KG1 (cell line): ENCODE measurements at regions not wholly inside any gene's neighbourhood (a gene's known extent, or its start where the extent isn't known, plus 50 kb on each side); places are given as distances from the start of the nearest gene placed in this dataset.

Experiments
- DNase-seq: peaks from one replicate; lab custom pipeline; 2025; lab: John Stamatoyannopoulos, UW

DNA sequence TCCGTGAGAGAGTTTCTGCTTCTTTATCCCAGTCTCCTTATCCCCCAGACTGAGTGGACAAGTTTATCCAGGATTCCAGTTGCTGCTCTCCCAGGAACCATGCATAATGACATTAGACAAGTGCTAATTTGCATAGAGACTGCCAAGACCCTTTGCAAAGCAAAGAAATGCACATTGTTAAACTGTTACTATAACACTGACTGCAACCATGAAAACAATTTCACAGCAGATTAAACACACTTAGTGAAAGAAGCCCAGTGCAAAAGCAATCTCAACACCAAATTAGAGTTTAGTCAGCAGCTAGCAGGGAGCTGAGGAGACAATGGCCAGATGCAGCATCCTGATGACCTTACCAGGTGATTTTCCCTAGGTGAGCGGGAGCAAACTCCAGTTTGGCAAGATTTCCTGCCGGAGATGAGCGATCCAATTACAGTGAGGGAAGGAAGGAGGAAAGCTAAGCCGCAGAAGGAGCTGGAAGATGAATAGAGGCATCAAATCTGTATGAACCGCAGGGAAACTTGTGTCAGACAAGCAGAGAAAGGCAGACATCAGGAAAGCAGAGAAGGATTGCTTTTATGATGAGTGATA, 273.8 kb upstream of the B3GAT1 start:
- DNase-seq = no peak

GRCh38 chr11:134684576-134684975, 272.5 kb upstream of the B3GAT1 start:
- DNase-seq = no peak

GRCh38 chr11:134683860-134684259, 271.8 kb upstream of the B3GAT1 start:
- no peak for DNase-seq

DNA sequence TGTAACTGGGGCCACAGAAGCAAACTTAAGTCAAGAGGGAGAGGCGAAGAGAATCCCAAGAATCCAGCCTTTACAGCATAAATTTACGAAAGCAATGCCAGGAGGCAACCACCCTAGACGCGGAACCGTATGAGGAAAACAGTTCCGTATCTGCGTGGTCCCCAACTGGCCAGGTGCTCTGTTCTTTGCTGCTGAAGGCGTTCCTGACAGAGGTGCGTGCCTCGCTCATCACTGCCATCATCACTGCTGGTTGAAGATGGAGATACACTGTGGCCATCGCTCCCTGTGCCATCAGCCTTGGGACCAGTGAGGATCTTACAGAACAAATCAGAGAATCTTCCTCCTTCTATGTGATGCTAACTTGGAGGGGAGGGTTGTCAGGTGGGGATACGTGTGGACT, 270.5 kb upstream of the B3GAT1 start:
- no peak for DNase-seq

DNA sequence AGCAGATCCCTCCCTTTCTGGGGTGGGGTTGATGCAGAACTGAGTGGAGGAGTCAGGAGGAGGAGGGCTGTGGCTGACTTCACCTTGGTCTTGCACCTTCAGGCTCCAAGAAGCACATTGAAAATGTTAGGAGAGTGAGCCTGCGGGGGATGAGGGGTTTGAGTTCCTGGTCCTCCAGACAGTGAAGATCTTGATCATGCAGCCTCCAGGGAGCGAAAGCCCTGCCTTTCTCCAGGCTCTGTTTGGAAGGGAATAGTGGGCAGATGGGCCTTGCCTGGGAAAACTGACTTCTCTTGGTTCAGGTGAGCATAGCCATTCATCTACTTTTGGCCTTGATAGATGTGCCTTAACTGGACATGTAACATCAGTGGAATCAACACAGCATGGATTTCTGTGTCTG, 267.6 kb upstream of the B3GAT1 start:
- no peak for DNase-seq

- no peak for DNase-seq
These were observed 266.7 kb upstream of the B3GAT1 start for GRCh38 chr11:134678744-134679143.

DNA sequence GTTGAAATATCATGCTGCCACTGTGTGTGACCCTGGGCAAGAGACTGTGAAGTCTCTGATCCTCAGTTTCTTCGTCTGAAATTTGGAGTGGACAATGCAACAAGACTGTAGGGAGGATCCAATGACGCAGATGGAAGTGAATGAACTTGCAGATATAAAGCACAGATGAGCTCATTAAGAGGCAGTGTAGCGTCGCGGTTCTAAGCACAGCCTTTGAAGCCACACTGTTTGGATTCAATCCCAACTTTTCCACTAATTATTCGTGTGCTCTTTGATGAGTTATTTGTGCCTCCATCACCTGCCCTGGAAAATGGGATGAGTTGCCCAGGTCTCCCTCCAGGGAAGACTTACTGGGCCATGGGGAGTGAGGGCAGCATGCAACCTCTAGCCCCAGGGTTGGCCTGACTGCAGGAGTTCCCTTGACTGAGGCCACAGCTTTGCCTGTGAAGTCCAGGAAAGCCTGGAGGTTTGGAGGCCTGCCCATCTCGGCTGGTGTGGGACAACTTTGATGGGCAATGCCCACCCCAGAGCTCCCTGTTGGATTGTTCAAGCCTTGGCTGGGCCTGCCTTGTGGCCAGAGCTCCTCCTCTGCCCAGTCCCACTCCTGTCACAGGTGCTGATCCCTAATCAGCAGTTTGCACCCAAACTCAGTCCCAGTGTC, 266.0 kb upstream of the B3GAT1 start:
- DNase-seq = no peak

GRCh38 chr11:134677397-134677822, 265.4 kb upstream of the B3GAT1 start:
- no peak for DNase-seq

DNA sequence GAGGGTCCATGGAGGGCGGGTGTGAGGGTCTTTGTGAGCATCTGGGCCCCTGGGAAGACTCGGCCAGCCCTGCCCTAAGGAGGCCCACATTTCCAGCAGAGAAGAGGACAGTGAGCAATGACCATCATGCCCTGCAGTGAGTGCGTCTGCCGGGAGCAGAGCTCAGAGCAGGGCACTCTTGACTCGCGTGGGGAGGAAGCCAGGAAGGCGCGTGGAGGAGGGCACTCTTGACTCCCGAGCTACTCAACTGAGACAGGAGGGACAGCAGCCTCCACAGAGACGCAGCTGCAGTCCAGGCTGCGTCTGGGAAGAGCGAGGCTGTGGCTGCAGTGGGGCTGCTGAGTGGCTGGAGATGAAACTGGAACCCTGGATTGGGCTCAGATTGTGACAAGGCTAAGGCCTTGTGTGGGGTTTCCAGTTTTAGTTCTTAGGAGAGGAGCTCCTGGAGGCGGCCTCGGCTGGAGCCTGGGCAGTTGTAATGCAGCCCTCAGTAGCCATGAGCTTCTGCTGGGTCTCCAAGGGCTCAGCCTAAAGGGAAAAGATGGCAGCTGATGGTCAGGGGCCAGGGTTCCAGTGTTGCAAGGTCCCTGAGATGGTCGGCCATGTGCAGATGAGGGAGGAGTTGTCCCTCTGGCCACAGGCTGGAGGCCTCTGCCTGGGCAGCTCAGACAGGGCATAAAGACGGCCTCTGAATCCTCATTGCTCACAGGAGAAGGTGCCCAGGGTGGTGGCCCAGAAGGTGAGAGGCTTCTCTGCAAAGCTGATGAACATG, 264.7 kb upstream of the B3GAT1 start:
- no peak for DNase-seq

DNA sequence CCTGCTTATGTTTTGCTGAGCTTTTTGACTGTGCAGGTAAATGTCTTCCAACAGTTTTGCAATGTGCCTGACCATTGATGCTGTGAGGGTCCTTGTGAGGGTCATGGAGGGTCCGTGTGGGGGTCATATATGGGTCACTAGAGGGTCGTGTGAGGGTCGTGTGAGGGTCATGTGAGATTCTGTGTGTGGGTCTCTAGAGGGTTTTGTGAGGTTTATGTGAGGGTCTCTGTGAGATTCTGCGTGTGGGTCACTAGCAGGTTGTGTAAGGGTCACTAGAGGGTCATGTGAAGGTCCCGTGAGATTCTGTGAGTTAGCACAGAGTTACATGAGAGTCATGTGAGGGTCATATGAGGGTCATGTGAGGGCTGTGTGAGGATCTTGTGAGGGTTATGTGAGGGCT, 263.9 kb upstream of the B3GAT1 start:
- no peak for DNase-seq

DNA sequence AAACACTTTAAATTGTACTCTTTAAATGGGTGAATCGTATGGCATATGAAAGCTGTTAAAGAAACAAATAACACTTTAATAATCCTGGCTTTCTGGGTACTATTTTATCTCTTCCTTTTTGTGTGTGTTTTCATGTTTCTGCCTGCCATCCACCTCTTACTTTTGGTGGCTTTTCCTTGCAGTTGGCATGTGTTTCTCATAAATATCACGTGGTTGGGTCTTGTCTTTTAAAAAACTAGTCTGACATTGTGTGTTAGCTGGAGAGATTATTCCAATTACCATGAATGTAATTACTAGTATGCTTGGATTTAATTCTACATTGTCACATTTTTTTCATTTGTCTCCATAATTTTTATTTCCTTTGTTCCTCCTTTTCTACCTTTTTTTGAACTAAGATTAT, 262.9 kb upstream of the B3GAT1 start:
- no peak for DNase-seq

DNA sequence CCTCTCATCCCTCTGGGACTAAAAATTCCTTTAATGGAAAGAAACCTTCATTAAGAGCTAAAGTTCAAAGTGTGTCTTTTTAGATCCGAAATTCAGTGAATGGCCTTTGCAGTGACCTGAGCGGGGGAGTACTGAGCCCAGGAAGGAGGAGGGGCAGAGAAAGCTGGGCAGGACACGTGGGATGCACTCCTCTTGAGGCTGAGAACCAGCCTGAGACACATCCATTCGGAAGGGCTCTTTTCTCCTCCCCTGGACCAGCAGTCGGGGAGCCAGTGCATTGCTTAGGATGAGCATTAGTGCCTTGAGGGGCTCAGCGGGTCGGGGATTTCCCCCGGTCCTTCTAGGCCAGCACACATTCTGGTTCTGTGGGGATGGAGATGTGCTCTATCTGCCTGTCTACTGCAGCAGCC, 258.9 kb upstream of the B3GAT1 start:
- DNase-seq = no peak

DNA sequence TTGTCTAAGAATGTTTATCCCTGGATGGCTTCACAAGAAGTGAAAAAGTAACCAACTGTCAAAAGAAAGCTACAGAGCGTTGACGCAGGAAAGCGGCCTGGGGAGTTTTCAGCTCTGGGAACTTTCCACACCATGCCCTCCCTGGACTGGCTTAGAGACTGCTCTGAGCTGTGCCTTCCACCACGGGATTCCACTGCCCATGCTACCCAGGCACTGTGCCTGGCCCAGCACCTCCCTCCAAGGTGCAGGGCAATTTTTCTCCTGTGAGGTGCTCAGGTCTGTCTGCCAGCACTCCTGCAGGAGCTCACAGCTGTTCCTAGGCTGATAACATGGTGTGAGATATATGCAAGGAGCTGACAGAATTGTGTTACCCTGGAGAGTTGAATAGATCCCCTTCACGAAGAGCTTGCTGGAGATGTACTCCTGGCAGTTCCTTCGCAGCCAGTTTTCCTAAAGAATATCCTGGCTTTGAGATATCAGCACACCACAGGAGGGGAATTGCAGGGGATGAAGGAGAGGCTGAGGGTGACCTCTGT, 258.3 kb upstream of the B3GAT1 start:
- DNase-seq = no peak

GRCh38 chr11:134669796-134670195, 257.8 kb upstream of the B3GAT1 start:
- no peak for DNase-seq

DNA sequence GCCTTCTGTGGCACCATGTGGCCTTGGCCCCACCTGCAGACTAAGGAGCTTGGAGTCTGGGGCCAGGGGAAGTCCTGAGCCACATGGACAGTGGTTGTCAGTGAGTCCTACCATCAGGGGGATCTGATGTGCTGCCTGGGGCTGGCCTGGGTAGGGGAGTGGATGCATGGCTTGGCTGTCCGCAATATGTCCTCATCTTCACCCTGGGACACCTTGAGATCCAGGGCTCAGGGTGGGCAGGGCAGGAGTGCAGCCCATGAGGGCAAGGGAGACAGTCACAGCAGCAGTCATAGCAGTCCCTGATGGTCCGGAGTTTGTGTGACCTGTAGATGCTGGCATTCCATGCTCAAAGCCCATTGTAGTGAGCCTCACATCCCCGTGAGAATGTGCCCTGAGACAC, 256.8 kb upstream of the B3GAT1 start:
- DNase-seq = no peak

DNA sequence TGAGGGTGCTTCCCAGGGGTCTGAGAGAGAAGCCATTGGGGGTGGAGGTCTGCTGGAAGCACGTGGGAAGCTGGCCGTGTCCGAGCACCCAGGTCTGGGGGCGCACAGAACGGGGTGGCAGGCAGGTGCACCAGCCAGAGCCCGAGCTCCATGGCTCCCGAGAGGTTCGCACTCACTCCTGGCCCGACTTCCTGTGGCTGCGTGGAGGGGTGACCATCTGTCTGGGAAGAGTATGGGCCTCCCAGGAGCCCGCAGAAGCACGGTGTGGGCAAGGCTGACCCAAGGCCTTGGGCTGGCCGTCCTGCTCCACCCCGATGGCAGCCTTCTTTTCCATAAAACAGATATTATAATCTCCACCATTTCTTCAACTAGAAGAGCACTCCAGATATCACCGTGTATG, 256.0 kb upstream of the B3GAT1 start:
- DNase-seq = no peak

GRCh38 chr11:134667505-134667904, 255.5 kb upstream of the B3GAT1 start:
- DNase-seq = no peak

DNA sequence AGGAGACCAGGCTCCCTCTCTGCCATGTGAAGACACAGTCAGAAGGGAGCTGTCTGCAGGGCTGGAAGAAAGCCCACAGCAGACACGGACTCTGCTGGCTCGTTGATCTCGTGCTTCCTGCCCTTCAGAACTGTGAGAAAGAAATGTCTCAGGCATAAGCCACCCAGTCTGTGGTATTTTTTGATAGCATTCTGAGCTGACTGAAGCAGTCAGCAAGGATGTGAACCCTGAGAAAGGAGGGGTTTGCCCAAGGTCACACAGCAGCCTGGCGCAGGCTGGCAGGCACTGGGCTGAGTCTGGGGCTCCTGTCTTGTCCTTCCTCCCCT, 255.1 kb upstream of the B3GAT1 start:
- DNase-seq = no peak

DNA sequence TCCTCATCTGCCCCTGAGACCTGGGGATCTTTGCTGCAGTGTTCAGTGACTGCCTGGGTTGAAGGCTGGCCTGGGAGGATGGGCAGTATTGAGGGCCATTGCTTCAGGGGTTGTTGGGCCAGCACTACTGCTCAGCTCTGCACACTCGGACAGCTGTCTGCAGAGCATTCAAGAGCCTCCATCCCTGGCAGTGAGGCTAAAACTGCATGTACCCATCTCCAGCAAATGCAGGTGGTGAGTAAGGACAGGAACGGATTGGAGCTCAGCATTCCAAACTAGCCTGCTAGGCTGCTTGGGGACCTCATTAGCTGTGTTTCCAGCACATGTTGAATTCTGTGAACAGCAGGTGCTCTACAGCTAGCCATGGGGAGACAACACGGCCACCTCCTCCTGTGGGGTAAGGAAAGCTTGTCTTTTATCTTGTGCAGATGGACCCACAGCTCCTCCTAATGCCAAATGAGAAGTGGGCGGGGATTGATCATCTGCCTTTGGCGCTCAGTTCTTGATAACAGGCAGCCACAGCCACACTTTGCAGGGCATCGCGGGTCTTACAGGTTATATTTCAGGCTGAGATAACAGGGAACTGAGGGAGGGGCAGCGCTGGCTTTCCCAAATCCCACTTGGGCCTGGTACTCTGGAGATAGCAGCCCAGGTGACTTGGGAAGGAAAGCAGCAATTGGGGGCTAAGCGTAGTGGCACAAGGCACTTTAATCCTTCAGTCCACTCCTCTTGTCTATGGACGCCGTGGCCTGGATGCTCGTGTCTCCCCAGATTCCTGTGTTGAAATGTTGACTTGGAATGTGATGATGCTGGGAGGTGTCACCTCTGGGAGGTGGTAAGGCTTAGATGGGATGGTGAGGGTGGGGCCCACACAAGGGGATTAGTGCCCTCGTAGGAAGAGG, 254.5 kb upstream of the B3GAT1 start:
- DNase-seq = no peak

- no peak for DNase-seq
These were observed 253.7 kb upstream of the B3GAT1 start for GRCh38 chr11:134665571-134666270.

DNA sequence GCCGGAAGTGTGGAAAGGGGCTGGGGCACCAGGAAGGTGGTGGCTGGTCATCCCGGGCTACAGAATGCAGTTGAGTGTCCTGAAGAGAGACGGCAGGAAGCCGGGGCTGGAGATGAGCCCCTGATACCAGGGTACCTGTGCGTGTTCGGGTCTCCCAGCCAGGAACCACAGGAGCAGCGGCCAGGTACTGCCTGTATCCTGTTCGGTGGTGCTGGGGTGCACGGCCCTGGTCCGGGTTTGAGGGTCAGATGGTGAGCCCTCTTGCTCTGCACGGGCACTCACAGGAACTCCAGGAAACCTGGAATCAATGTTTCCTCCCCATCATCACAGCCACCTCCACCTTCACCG, 253.1 kb upstream of the B3GAT1 start:
- no peak for DNase-seq
